K562 (cell line): ENCODE measurements at regions not wholly inside any gene's neighbourhood (a gene's known extent, or its start where the extent isn't known, plus 50 kb on each side); places are given as distances from the start of the nearest gene placed in this dataset.
A peak's percentile ranks its signal among the peaks of the same experiment; 100 is the strongest.

Source experiments
- CREB5 ChIP-seq: fragments of 250-450 bp; sonication (Bioruptor Pico); IDR thresholded peaks from 2 replicates; pipeline ENCODE4 v1.5.0; 2020; ENCODE audit warnings: mild to moderate bottlenecking
- HDAC1 ChIP-seq, 2 experiments: fragments of 450-650 bp; IDR thresholded peaks; 2 replicates each; pipeline ENCODE4 v1.6.1; 2016 to 2017; ENCODE audit warnings: inconsistent platforms in 1 of 2, mild to moderate bottlenecking in 1 of 2, moderate library complexity in 1 of 2
- MYC ChIP-seq, 2 experiments: fragments of 250-450 bp in 1 of 2; sonication (Bioruptor Pico) in 1 of 2; IDR thresholded peaks; 2 replicates each; pipeline versions ENCODE4 v1.5.1 to v1.6.1; 2012 to 2021; ENCODE audit warnings: low read depth in 2 of 2, borderline replicate concordance in 1 of 2, improper control_type of control experiment in 1 of 2, low read length in 1 of 2, mild to moderate bottlenecking in 1 of 2, moderate library complexity in 1 of 2
- MYNN ChIP-seq, 2 experiments: sonication (generic); formaldehyde crosslinking in 1 of 2; IDR thresholded peaks; 2 replicates each; pipeline versions ENCODE4 v1.5.0 to v1.6.1; 2016 to 2020; ENCODE audit warnings: antibody characterized with exemption in 1 of 2, missing genetic modification reagents in 1 of 2
- NFRKB ChIP-seq: fragments of 450-650 bp; IDR thresholded peaks from 2 replicates; pipeline ENCODE4 v1.6.1; 2016; ENCODE audit warnings: low read depth
- POLR3A ChIP-seq: IDR thresholded peaks from 2 replicates; pipeline ENCODE4 v1.6.1; 2011; ENCODE audit warnings: borderline replicate concordance, mild to moderate bottlenecking, moderate library complexity; ENCODE audit not compliant: insufficient read length, insufficient read depth; ENCODE audit errors: extremely low read depth
- RAD51 ChIP-seq: fragments of 450-650 bp; IDR thresholded peaks from 2 replicates; pipeline ENCODE4 v1.7.1; 2016; ENCODE audit warnings: low read depth, mild to moderate bottlenecking, borderline replicate concordance
- RB1 ChIP-seq: fragments of 450-650 bp; IDR thresholded peaks from 2 replicates; pipeline ENCODE4 v1.6.1; 2017; ENCODE audit warnings: low read depth, mild to moderate bottlenecking
- SMARCE1 ChIP-seq: fragments of 450-650 bp; IDR thresholded peaks from 2 replicates; pipeline ENCODE4 v1.7.1; 2016; ENCODE audit warnings: mild to moderate bottlenecking
- SRF ChIP-seq, 2 experiments: fragments of 250-450, 450-650 bp in 1 of 2; sonication (Bioruptor Pico) in 1 of 2; sonication (generic) in 1 of 2; formaldehyde crosslinking; IDR thresholded peaks; 2 replicates each; pipeline versions ENCODE4 v1.5.0 to v1.5.1; 2020 to 2022; ENCODE audit warnings: mild to moderate bottlenecking in 1 of 2, missing genetic modification reagents in 1 of 2
- USF1 ChIP-seq: sonication (generic); formaldehyde crosslinking; IDR thresholded peaks from 2 replicates; pipeline ENCODE4 v1.9.0; 2022; ENCODE audit warnings: mild to moderate bottlenecking, missing genetic modification reagents
- ZFPM2 ChIP-seq: fragments of 250-450 bp; sonication (Bioruptor Pico); IDR thresholded peaks from 2 replicates; pipeline ENCODE4 v1.5.1; 2022; ENCODE audit warnings: mild to moderate bottlenecking
- ZNF174 ChIP-seq: fragments of 250-450 bp; sonication (Bioruptor Pico); IDR thresholded peaks from 2 replicates; pipeline ENCODE4 v1.4.0; 2020; ENCODE audit warnings: mild to moderate bottlenecking
- ZNF57 ChIP-seq: fragments of 450-650 bp; formaldehyde crosslinking; IDR thresholded peaks from 2 replicates; pipeline ENCODE4 v1.4.0; 2020; ENCODE audit warnings: mild to moderate bottlenecking, moderate library complexity
- TF ChIP-seq, protein P1 (sequence below): fragments of 450-650 bp; IDR thresholded peaks from 2 replicates; pipeline ENCODE4 v1.6.1; 2016; ENCODE audit warnings: low read depth
- TF ChIP-seq, protein P2 (sequence below): fragments of 450-650 bp; IDR thresholded peaks from 2 replicates; pipeline ENCODE4 v1.6.1; 2017; ENCODE audit warnings: mild to moderate bottlenecking, moderate library complexity

GRCh38 chr2:39511605-39512433 is 74.7 kb upstream of the MAP4K3 start (continued):
- TF ChIP-seq, protein P1, sequence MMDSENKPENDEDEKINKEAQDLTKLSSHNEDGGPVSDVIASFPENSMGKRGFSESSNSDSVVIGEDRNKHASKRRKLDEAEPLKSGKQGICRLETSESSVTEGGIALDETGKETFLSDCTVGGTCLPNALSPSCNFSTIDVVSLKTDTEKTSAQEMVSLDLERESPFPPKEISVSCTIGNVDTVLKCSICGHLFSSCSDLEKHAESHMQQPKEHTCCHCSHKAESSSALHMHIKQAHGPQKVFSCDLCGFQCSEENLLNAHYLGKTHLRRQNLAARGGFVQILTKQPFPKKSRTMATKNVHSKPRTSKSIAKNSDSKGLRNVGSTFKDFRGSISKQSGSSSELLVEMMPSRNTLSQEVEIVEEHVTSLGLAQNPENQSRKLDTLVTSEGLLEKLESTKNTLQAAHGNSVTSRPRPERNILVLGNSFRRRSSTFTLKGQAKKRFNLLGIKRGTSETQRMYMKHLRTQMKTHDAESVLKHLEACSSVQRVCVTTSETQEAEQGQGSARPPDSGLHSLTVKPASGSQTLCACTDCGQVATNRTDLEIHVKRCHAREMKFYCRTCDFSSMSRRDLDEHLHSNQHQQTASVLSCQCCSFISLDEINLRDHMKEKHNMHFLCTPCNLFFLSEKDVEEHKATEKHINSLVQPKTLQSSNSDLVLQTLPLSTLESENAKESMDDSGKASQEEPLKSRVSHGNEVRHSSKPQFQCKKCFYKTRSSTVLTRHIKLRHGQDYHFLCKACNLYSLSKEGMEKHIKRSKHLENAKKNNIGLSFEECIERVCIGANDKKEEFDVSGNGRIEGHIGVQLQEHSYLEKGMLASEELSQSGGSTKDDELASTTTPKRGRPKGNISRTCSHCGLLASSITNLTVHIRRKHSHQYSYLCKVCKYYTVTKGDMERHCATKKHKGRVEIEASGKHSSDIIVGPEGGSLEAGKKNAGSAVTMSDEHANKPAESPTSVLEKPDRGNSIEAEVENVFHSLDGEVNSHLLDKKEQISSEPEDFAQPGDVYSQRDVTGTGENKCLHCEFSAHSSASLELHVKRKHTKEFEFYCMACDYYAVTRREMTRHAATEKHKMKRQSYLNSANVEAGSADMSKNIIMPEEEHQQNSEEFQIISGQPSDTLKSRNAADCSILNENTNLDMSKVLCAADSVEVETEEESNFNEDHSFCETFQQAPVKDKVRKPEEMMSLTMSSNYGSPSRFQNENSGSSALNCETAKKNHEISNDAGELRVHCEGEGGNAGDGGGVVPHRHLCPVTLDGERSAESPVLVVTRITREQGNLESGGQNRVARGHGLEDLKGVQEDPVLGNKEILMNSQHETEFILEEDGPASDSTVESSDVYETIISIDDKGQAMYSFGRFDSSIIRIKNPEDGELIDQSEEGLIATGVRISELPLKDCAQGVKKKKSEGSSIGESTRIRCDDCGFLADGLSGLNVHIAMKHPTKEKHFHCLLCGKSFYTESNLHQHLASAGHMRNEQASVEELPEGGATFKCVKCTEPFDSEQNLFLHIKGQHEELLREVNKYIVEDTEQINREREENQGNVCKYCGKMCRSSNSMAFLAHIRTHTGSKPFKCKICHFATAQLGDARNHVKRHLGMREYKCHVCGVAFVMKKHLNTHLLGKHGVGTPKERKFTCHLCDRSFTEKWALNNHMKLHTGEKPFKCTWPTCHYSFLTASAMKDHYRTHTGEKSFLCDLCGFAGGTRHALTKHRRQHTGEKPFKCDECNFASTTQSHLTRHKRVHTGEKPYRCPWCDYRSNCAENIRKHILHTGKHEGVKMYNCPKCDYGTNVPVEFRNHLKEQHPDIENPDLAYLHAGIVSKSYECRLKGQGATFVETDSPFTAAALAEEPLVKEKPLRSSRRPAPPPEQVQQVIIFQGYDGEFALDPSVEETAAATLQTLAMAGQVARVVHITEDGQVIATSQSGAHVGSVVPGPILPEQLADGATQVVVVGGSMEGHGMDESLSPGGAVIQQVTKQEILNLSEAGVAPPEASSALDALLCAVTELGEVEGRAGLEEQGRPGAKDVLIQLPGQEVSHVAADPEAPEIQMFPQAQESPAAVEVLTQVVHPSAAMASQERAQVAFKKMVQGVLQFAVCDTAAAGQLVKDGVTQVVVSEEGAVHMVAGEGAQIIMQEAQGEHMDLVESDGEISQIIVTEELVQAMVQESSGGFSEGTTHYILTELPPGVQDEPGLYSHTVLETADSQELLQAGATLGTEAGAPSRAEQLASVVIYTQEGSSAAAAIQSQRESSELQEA: no peak
- TF ChIP-seq, protein P2, sequence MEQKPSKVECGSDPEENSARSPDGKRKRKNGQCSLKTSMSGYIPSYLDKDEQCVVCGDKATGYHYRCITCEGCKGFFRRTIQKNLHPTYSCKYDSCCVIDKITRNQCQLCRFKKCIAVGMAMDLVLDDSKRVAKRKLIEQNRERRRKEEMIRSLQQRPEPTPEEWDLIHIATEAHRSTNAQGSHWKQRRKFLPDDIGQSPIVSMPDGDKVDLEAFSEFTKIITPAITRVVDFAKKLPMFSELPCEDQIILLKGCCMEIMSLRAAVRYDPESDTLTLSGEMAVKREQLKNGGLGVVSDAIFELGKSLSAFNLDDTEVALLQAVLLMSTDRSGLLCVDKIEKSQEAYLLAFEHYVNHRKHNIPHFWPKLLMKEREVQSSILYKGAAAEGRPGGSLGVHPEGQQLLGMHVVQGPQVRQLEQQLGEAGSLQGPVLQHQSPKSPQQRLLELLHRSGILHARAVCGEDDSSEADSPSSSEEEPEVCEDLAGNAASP: no peak
- TF ChIP-seq NFRKB (0 out of 2 replicates have a peak, but pooled peaks have one; percentile 11), USF1 (no peak), ZNF174 (CRISPR knock-in tag) (no peak), HDAC1 (IDR thresholded peaks at IDR 0.05) (no peak), CREB5 (CRISPR knock-in tag) (no peak), ZFPM2 (CRISPR knock-in tag) (no peak), ZNF57 (no peak), SRF (CRISPR knock-in tag; IDR thresholded peaks at IDR 0.05) (no peak), POLR3A (no peak), RB1 (no peak), MYC (IDR thresholded peaks at IDR 0.05; ENCODE audit: low read depth, low read length) (no peak), MYC (CRISPR knock-in tag; IDR thresholded peaks at IDR 0.05; ENCODE audit: borderline replicate concordance, low read depth) (no peak), SMARCE1 (peak; percentile 96), RAD51 (peak; percentile 8; the same call in 1 of the 2 replicates), MYNN (IDR thresholded peaks at IDR 0.05) (no peak), MYNN (CRISPR knock-in tag; IDR thresholded peaks at IDR 0.05) (no peak)
